ENCODE measurements at regions not wholly inside any gene's neighbourhood (a gene's known extent, or its start where the extent isn't known, plus 50 kb on each side); places are given as distances from the start of the nearest gene placed in this dataset.

- TF ChIP-seq ZNF274 (IDR thresholded peaks at IDR 0.05; ENCODE audit: low read depth, low read length) (no peak), SUZ12 (IDR thresholded peaks at IDR 0.05; ENCODE audit: extremely low read depth, insufficient read depth, insufficient read length) (no peak)
Observed at GRCh38 chr14:27890259-27890658, 876.3 kb upstream of the FOXG1 start.
